NCI-H69 (cell line): ENCODE measurements at regions not wholly inside any gene's neighbourhood (a gene's known extent, or its start where the extent isn't known, plus 50 kb on each side); places are given as distances from the start of the nearest gene placed in this dataset.

Source experiments
- DNase-seq: peaks from one replicate; lab custom pipeline; 2025; lab: John Stamatoyannopoulos, UW

DNA sequence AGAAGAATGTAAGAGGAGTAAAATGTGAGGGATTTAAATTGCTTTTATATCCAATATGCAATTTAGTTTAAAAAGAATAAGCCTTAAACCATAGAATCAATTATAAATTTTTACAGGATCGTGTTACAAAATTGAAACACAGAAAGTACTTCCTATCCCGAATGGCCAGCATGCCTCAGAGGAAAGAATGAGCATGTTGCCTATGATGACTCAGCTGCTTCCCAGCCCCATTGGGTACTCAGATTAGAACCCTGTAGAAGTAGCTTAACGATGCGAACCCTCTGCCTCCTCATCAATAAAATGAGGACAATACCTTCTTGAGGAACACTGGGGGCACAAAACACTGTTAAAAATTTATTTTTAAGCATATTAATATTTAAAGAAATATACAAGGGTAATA, 113.4 kb upstream of the CDK1 start:
- DNase-seq = peak; percentile 61

DNA sequence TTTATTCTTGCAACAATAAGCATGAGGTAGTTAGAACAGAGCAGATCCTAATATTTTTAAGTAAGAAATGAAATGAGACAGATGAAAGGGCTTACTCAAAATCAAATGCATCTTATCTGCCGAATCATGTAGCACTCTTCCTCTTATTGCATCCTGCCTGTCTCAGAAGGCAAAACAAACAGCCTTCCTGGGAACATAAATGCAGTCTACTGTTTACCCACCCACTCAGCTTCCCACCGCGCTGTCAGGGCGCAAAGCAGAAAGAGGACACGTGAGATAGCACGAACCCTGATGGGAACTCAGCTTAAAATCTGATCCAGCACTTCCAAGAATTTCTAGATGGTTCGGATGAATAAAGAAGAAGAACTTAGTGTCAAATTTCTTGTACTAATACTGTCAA, 114.4 kb upstream of the CDK1 start:
- peak; percentile 90 for DNase-seq

DNA sequence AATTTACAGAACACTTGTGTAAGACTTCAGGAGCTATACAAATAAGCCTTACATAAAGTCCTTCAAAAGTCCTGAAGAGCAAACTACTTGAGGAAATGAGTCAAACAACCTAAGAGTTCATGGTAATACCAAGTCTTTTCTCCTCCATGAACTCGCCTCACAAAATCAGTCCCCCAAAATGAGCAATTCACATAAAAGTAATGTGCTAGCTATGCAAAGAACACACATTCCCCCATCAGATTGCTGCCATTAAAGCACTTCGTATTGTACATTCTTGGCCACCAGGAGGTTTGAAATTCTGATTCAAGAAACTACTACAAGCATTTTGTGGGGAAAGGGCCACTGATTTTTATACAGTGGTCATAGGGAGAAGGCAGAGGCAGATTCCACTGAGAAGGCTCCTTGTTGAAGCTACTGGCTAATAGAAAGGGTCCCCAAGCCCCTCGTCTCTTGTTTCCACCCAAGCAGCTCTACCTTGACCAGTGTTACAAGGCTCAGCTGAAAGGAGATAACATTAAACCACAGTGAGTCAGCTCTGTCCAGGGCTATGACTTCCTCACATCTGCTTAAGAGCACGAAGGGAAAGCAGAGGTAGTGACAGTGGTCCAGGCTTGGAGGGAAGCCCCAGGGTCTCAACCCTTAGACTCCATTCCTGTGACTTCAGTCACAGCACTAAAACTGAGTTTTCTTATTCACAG, 115.2 kb upstream of the CDK1 start:
- peak; percentile 56 for DNase-seq

DNA sequence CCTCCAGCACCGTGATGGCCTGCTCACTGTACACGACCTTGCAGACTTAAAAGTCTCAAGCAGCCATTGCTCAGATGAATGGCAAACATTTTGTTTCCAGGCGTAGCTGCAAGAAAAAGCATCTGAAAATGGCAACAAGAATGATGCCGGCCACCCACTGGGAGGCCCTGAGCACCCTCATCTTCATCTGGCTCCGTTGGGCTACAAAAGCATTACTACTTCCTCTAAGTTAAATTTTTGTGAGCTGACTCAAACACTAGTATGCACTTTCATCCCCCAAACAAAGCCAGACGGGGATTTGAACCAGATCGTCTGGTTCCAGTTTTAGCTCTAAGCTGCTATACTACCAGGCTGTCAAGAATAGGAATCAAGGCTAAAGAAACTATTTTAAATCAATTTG, 116.6 kb upstream of the CDK1 start:
- no peak for DNase-seq

DNA sequence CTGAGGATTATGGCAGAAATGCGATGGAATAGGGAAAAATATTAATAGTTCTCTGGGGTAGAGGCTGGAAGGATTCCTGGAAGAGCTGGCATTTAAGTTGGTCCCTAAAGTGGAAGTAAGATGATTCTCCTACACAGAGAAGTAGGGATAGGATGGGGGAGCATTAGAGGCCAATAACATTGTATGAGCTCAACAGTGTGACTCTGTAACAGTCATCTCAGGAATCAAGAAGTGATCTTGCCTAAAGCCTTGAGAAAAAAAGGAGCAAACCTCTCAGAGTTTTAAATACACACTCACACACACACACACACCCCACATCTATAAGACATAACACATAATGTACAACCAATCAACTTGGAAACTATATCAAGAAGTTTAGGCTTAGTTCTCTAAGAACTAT, 117.7 kb upstream of the CDK1 start:
- no peak for DNase-seq

DNA sequence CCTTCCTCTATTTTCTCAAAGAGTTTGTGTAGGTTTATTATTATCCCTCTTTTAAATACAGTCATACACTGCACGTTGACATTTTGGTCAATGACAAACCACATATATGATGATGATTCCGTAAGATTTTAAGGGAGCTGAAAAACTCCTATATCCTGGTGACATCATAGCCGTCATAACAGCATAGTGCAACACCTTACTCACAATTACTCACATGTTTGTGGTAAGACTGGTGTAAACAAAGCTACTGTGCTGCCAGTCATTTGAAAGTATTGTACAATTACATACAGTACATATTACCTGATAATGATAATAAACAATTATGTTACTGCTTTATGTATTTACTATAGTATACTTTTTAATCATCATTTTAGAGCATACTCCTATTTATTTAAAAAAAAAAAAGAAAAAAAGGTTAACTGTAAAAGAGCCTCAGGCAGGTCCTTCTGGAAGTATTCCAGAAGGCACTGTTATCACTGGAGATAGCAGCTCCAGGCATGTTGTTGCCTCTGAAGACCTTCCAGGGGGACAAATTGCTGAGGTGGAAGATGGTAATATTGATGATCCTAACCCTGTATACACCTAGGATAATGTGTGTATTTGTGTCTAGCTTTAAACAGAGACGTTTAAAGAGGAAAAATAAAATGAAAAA, 123.3 kb upstream of the CDK1 start:
- DNase-seq = peak; percentile 3

DNA sequence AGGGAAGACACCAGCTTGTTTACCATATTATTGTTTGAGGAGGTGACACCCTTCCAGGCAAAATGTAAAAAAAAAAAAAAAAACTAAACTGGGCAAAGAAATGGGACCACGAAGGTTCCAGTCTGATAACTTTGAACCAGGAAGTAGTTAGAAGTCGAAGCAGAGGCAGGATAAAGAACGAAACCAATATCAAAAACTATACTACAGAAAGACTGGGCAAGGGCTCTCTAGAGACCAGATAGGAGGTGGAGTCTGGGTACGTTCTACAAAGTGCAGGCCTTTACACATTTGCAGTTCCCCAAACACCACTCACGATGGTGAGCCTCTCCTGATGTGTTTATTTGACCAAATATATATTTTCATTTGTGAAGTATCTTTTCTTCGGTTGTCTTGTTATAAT, 125.7 kb upstream of the CDK1 start:
- no peak for DNase-seq

GRCh38 chr10:60650378-60650800, 127.9 kb upstream of the CDK1 start:
- no peak for DNase-seq

DNA sequence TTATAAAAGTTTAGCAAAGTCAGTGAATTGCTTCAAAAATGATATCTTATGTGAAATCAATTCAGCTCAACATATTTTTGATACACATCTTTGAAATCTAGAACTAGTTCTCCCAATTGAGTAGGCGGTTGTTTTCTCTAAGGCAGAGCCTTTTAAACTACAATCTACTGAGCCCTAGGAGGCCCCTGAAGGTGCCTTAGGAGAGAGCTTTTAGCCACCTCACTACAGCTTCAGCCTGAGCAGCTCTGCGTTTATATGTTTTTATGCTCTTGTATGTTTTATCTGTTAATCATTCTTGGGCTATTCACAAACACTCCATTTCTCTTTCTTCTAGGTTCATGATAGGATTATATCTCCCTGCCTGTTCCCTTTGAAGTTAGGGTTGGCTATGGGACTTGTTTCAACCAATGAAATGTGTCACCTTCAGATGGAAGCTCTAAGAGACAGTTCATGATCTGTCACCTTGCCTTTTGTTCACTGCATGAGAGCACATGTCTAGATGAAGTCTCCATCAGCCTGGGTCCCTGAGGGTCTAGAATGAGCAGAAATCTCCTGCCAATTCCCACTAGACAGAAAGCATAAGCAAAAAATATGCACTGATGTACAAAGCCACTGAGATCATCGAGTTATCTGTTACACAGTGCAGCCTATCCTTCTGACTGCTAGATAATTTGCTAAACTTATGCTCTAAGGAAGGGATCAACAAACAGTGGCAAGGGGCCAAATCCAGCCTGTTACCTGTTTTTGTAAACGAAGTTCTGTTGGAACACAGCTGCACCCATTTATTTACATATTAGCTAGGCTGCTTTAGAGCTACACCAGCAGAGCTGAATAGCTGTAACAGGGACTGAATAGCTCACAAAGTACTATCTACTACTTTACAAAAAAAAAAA, 128.5 kb upstream of the CDK1 start:
- peak; percentile 61 for DNase-seq

DNA sequence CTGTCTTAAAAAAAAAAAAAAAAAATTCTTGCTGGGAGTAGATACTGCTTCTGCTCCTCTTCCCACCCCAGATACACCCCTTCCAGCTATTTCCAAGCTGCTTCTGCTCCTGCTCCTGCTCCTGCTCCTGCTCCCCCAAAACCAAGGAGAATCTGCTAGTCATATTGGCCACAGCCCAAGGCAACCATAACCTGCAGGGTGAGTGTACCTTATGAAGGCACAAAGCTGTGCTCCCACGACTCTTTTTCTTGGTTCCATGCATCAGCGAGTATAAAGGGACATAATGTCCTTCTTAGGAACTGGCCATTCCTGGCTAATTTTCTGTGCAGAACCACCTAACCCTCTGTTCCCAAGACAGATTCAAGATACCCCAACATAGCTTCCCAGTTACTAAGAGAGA, 129.5 kb upstream of the CDK1 start:
- DNase-seq = no peak

- DNase-seq = peak; percentile 60
These were observed 131.1 kb upstream of the CDK1 start for GRCh38 chr10:60646966-60647796.

DNA sequence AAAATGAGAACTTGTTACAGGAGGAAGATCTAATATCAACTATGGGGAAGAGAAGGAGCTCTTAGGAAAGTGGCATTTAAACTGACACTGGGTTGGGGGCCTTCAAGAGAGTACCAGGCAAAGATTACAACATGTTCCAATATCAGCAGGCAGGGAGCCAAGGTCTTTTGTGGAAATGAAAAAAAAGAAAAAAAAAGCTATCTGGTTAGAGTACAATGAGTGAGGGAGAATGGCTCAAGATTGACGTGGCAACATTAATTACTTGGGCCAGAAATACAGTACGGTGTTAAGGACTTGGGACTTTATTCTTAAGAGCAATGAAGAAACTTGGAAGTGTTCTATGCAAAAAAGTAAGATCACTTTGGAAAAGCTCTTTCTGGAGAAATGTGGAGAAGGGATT, 132.3 kb upstream of the CDK1 start:
- peak; percentile 17 for DNase-seq

GRCh38 chr10:60644436-60645130, 133.7 kb upstream of the CDK1 start:
- peak; percentile 67 for DNase-seq

DNA sequence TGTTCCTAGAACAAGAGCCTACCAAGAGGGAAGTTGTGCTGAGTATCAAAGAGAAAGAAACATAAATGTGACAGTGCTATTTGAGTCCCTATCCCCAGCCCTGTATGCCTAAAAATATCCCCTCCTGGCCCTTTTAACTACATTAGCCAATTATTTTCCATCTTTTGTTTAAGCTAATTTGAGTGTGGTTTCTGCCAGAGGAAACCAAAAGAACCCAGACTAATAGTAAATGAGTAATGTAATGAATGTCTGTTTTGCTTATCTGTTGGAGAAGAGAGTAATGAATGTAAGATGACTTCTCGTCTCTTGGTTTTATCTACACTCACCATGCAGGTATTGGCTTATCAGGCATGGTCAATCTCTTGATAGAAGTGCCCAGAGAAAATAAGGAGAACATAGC, 134.4 kb upstream of the CDK1 start:
- DNase-seq = no peak

DNA sequence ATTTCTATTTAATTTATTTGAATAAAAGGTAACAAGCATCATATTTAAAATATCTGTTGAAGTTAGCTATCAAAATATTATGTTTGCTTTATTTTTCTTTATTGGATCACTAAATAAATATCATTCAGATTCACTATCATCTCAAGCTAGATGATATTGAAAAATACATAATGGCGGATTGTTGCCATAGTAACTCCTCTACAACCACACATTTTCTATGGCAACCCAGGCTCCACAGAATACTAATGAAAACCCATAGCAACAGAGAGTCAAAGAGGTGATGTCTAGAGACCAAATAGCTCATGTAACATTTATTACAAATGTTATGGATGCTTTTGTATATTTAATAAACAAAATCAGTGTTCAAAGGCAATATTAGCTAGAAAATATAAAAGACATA, 148.9 kb upstream of the CDK1 start:
- no peak for DNase-seq

GRCh38 chr10:60627778-60628748, 150.2 kb upstream of the CDK1 start:
- DNase-seq = peak; percentile 4

- DNase-seq = peak; percentile 14
These were observed 152.2 kb upstream of the CDK1 start for GRCh38 chr10:60626037-60626436.

DNA sequence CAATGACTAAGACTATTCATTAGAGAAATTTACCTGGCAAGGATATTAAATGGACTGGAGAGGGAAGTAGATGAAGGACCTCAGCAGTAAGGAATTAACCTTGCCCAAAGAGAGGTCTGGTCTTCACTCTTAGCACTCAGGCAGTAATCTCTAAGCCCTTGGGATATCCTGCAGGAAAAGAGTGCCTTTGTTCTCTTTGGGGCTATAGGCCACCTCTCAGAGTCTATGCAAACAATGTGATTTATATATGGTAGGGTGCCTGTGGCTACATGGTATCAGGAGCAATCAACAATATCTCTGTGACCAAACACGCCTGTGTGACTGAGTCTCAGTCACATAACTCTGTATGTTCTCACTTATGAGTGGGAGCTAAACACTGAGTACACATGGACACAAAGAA, 154.7 kb upstream of the CDK1 start:
- peak; percentile 20 for DNase-seq

DNA sequence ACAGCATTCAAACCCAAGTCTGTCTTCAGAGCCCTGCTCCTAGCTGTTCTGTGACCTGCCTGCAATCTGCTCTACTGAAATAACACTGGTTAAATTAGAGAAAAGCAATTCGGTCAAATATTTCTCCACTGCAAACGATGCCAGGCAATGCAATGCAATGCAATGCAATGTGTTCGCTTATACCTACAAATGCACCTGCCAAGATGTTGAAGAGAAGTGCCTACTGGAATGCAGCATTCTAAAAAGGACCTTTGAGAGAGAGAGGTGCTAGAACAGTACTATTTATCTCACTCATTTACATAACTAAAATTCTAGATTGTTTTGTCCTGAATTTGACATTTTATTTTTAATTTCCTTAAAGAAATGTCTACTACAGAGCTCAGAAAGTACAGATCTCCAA, 157.3 kb upstream of the CDK1 start:
- no peak for DNase-seq

GRCh38 chr10:60618861-60619260, 159.4 kb upstream of the CDK1 start:
- DNase-seq = no peak
